Endothelial cell of umbilical vein (primary cell): ENCODE measurements at regions not wholly inside any gene's neighbourhood (a gene's known extent, or its start where the extent isn't known, plus 50 kb on each side); places are given as distances from the start of the nearest gene placed in this dataset.

ENCODE experiments used
- POLR2A ChIP-seq: IDR thresholded peaks from 2 replicates; pipeline ENCODE4 v1.6.1; 2012; ENCODE audit warnings: low read depth, mild to moderate bottlenecking, control low read depth, low read length
- TF ChIP-seq, protein P1 (sequence below), 2 donors: IDR thresholded peaks; 1 replicate in 1 of 2; 2 replicates in 1 of 2; pipeline ENCODE4 v1.5.1; 2011; ENCODE audit warnings: low read length in 2 of 2, mild to moderate bottlenecking in 2 of 2, moderate library complexity in 2 of 2, control low read depth in 1 of 2, inconsistent platforms in 1 of 2, low read depth in 1 of 2; ENCODE audit not compliant: insufficient read depth in 1 of 2; ENCODE audit errors: extremely low read depth in 1 of 2

DNA sequence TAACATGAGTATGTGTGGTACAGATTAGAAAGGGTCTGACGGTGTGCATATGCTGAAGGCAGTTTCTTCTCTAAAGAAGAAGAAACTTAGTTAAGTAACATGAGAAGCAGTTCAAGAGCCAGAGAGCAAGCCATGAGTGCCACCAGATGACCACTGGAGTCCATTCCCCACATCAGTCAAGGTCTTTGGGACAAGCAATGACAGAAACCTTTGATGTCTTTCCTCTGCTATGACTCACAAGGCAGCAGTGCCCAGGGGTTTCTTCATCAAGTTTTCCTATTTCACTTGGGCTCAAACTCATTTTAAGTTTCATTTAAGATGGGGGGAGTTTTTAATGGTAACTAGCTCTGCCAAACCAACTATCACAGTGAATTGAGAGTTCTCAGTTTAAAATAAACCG lies 303.8 kb upstream of the TBX18 start:
- TF ChIP-seq, protein P1, sequence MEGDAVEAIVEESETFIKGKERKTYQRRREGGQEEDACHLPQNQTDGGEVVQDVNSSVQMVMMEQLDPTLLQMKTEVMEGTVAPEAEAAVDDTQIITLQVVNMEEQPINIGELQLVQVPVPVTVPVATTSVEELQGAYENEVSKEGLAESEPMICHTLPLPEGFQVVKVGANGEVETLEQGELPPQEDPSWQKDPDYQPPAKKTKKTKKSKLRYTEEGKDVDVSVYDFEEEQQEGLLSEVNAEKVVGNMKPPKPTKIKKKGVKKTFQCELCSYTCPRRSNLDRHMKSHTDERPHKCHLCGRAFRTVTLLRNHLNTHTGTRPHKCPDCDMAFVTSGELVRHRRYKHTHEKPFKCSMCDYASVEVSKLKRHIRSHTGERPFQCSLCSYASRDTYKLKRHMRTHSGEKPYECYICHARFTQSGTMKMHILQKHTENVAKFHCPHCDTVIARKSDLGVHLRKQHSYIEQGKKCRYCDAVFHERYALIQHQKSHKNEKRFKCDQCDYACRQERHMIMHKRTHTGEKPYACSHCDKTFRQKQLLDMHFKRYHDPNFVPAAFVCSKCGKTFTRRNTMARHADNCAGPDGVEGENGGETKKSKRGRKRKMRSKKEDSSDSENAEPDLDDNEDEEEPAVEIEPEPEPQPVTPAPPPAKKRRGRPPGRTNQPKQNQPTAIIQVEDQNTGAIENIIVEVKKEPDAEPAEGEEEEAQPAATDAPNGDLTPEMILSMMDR (IDR thresholded peaks at IDR 0.05; ENCODE audit: extremely low read depth in 1 of 2, insufficient read depth in 1 of 2, low read depth in 1 of 2, low read length in 2 of 2): no peak
- no peak for TF ChIP-seq POLR2A
